WTC11 (cell line): ENCODE measurements at regions not wholly inside any gene's neighbourhood (a gene's known extent, or its start where the extent isn't known, plus 50 kb on each side); places are given as distances from the start of the nearest gene placed in this dataset.

Source experiments
- CTCF ChIP-seq: fragments of 200-600 bp; IDR thresholded peaks from 2 replicates; pipeline ENCODE4 v1.8.0; 2022; ENCODE audit warnings: antibody characterized with exemption
- GTF2I ChIP-seq: fragments of 250-450 bp; sonication (Bioruptor Pico); conservative IDR thresholded peaks from 2 replicates; pipeline ENCODE4 v1.4.0; 2021; ENCODE audit warnings: mild to moderate bottlenecking
- IRF2 ChIP-seq: sonication (generic); formaldehyde crosslinking; IDR thresholded peaks from 2 replicates; pipeline ENCODE4 v1.8.0; 2022; ENCODE audit warnings: low read depth, missing genetic modification reagents, borderline replicate concordance
- ZBTB43 ChIP-seq: sonication (generic); formaldehyde crosslinking; IDR thresholded peaks from 2 replicates; pipeline ENCODE4 v1.8.1; 2023; ENCODE audit warnings: mild to moderate bottlenecking, missing genetic modification reagents

- no peak for TF ChIP-seq ZBTB43 (CRISPR knock-in tag)
- TF ChIP-seq GTF2I = no peak
- no peak for TF ChIP-seq CTCF
- no peak for TF ChIP-seq IRF2 (CRISPR knock-in tag)
Observed at GRCh38 chr18:77647472-77647871, 397.8 kb downstream of the GALR1 start.
